ENCODE measurements at regions not wholly inside any gene's neighbourhood (a gene's known extent, or its start where the extent isn't known, plus 50 kb on each side); places are given as distances from the start of the nearest gene placed in this dataset.

- TF ChIP-seq CTCF (IDR thresholded peaks at IDR 0.05) (no peak), POLR2A (IDR thresholded peaks at IDR 0.05) (no peak)
Observed at GRCh38 chr10:106481598-106482275, 682.8 kb downstream of the SORCS1 start.

Data from uterus (tissue), 2 donors.